T47D (cell line): ENCODE measurements at regions not wholly inside any gene's neighbourhood (a gene's known extent, or its start where the extent isn't known, plus 50 kb on each side); places are given as distances from the start of the nearest gene placed in this dataset.

Experiments
- DNase-seq, 2 experiments: peaks; one replicate each; pipeline versions ENCODE4 v3.0.0 to v3.0.0-alpha.2; 2011 to 2012; ENCODE audit warnings: low read depth in 1 of 2, low spot score in 1 of 2
- JUND ChIP-seq: IDR thresholded peaks from 2 replicates; pipeline ENCODE4 v1.6.1; 2012; ENCODE audit warnings: low read depth
- in situ Hi-C: cut with HindIII; loops from 2 replicates; pipeline ENCODE4 v1.10.0; 2016; ENCODE audit warnings: low sequenced_read_pairs, low pct_unique_long_range_greater_than_20kb

DNA sequence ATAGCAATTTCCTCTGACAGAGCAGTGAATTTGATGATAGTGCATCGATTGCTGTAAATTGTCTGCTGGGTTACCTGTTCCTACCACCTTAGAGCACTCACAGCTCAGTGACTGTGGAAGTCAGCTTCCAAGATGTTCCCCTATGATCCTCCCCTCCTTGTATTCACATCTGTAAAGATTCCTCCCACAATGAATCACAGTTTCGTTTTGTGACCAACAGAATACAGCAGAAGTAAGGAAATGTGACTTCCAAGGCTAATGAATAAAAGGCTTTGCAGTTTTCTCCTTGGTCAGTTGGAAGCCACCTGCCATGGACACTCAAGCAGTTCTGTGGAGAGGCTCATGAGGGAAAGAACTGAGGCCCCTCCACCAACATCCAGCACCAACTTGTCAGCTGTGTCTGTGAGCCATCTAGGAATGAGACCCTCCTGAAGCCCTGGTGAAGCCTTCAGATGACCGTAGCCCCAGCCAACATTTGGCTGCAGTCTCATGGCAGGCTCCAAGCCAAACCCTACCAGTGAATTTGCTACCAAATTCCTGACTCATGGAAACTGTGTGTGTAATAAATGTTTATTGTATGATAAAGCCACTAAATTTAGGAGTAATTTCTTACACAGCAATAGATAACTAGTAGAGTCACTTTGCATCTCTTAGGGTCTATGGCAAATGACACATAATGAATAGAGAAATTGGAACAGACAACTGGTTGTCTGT lies 309.5 kb upstream of the NPVF start:
- DNase-seq, result no peak
- no peak for TF ChIP-seq JUND
- in situ Hi-C loops, result no loop called here

DNA sequence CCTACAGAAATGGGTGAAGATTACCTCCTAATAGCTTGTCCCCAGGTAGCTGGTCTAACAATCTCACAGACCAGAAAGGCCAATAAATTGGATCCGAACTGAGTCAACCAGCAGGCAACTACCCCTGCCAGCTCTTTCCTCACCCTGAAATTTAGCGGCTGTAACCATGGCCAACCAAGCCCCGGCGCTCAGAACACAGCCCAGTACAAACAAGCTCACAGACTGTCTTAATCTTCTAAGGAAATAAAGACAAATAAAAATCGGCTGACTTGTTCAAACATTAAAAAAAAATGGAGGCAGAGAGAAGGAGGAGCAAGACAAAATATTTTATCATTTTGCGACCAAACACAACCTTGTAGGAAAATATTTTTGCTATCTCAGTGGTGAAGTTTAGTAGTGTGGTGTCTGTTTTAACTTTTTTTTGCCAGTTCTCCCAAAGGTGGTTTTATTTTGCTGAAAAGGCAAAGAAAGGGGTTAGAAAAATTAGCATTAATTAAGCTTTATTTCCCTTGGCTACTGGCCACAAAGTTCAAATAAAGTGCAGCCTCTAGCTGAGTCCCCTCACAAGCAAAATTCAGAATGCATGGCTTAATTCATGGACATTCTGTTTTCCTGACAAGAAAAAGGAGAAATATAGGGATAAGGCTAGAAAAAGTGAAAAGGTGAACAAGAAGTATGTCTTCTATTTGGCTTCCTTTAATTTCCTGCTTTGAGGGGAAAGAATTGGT lies 313.0 kb upstream of the NPVF start:
- no peak for TF ChIP-seq JUND
- DNase-seq, result no peak
- in situ Hi-C loops, result no loop called here

DNA sequence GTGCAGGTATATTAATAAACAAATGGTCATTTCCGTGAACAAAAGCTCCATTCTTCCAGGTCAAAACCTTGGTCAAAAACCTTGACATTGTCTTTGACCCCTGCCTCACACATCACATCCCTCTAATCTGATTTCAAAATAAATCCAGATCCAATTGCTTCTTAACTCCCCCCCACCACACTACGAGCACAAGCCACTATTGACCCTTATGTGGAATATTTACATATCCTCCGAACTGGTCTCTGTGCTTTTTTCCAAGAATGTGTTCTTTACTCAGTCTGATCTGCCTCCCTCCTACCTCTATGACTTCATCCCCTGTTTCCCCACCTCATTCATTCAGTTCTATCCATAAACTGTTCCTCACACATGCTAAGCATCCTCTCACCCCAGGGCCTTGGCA lies 313.6 kb upstream of the NPVF start:
- in situ Hi-C loops, result no loop called here
- no peak for TF ChIP-seq JUND
- DNase-seq, result no peak

DNA sequence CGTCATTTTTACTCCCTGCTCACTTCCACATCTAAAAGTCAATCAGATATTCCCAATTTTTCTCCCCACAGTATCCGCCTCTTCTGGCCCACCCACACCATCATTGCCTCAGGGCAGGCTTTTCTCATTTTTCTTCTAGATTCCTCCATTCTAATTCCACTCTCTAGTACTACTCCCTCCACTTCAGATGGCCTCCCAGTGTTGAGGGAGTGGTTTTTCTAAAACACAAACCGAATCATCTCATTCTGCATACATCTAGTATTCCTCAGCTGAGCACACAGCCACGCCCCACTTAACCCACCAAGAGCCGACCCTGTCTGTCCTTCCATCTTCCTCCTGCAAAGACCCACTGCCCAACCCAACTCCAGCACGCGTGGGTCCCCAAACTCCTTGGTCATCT lies 314.9 kb upstream of the NPVF start:
- in situ Hi-C loops, result no loop called here
- no peak for TF ChIP-seq JUND
- DNase-seq, result no peak

DNA sequence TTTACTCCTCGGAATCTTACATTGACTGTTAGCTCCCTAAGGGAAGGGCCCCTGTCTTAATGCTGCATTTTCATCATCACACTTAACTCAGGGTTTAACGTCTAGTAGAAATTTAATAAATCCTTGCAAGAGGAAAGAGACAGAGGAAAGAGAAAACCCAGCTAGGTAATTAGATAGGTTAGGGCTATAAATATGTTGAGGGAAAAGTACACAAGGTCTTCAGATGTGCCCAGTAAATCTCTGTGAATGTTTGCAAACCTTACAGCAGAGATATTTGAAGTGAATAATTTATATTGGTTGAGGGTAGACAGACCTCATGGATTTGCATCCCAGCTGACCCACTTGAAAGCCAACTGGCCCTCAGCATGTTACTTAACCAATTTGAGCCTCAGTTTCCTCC lies 315.5 kb upstream of the NPVF start:
- in situ Hi-C loops, result no loop called here
- no peak for TF ChIP-seq JUND
- DNase-seq, result no peak

DNA sequence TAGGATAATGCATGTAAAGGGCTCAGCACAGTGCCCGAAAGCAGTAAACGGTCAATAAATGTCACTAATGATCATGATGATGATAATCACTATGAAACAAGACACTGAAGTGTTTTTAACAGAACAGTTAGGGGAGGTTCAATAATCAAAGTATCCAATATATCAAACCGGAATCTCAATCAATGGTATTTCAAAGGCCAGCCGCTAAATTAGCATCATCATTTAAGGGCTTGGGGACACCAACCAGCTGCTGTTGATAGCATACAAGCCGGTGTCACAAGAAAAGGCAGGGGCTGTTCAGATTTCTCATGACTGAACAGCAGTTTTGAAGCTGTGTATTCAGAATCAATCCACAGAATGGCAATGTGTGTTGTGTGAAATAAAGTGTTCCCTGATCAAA lies 316.0 kb upstream of the NPVF start:
- TF ChIP-seq JUND, result no peak
- no peak for DNase-seq
- in situ Hi-C loops, result no loop called here

DNA sequence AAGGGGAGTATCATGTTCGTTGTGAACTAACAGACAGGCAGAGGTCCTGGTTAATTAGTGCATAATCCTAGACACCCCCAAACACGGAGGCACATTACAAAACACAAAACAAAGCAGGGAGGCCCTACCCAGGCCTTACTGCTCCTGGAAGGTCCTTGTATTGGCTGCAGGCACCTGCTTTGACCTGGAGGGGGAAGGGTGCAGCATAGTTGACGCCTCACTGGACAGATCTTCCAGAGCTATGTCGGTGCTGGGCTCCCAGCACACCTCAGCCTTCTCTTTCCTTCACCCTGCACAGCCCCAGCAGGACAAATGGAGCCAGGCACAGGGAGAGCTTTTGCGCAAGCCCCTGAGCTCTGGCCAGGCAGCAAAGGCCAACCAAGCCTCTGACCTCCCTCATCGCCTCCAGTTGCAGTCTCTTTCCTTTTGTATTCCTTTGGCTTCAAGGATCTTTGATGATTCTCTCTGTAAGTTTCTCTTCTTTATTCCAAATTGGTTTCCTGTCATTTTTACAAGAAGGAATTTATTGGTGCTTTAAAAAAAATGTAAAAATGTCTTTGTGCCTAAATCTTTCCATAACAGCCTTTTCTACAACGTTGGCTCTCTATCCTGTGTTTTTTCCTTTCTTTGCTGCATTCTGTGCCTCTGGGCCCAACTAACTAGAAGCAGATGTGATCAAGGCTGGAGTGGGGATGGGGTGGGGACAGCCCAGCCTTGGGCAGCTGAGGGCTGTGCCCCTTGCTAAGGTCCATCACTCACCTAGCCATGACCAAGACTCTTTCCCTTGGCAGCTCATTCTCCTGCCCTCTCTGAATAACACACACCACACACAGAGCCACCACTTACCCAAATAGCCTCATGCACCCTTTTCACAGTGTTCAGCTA lies 317.1 kb upstream of the NPVF start:
- in situ Hi-C loops, result no loop called here
- DNase-seq, result no peak
- TF ChIP-seq JUND, result no peak

DNA sequence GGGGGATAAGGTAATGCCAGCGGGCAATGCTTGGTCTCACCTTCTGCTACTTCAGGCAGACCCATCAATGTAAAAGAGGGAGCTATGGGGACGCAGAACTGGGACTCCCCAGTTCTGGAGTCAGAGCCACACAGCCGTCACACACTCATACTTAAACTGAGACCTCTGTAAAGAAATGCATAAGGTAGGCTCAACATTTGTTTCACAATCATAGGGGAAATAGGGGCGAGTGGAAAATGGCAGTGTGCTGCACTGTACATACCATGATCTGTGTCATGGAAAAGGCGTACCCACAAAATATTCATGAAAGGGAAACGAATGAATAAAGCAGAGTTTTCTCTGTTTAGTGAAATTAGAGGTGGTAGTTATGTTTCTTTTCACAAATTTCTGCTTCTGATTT lies 318.0 kb upstream of the NPVF start:
- DNase-seq, result no peak
- TF ChIP-seq JUND, result no peak
- in situ Hi-C loops, result no loop called here

DNA sequence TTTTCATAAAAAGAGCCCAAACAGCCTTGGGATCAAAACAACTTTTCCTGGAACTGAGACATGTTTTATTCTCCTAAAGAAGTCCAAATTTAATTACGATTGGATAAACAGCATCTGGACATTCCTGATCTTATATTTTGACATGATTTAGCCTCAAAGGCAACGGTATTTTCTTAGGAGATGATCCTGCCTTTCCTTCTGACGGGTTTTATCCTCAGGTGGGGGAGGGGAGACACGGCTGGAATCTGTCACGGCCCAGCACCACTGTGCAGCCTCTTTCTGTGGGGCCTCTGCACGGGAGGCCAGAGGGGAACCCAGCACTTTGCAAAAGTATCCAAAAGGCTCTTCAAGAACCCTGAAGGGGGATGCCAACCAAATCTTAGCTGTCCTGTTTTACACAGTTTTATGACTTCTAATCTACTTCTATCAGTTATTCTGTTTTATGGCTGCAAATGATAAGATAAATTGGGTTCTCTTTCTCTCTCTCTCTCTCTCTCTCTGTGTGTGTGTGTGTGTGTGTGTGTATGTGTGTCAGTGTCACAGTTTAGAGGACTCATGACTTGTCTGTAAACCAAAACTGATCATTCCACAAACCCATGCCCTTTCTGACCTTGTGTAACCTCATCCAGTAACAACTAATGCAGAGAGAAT lies 321.1 kb upstream of the NPVF start:
- in situ Hi-C loops, result no loop called here
- DNase-seq, result no peak
- TF ChIP-seq JUND, result no peak

DNA sequence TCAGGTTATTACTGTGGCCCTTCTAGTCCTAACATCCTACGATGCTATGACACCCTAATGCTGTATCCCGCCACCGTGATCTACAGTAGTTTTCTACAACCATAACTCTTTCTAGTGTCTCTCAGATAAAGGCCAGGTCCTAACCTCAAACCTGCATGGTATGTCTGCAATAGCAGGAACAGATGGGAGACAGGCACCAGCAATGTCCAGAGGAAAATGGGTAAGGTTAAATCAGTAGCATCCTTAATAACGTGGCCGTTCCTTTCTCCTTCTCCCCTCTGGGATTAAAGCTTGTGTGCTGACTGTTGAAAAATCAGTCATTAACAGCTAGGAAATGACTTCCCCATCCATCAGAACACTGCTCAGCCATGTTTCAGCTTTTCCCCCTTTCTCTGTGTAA lies 321.9 kb upstream of the NPVF start:
- no peak for TF ChIP-seq JUND
- in situ Hi-C loops, result no loop called here
- no peak for DNase-seq

DNA sequence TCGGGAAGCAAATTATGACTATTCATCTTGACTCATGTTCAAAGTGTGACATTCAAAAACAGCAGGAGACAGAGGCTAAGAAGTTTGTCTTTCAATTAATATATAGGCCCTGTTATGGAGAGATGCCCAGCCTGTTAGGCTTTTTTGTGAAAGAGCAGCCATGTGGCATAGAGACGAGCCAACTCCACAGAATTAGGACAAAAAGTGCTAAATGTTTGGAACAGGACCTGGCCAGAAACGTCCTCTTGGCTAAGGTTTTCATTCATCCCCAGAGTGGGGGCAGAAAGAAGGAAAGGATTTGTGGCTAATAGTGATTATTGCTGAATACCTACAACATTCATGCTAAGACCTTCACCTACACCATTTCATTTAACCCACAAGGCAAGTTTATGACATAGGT lies 324.7 kb upstream of the NPVF start:
- TF ChIP-seq JUND, result no peak
- in situ Hi-C loops, result no loop called here

DNA sequence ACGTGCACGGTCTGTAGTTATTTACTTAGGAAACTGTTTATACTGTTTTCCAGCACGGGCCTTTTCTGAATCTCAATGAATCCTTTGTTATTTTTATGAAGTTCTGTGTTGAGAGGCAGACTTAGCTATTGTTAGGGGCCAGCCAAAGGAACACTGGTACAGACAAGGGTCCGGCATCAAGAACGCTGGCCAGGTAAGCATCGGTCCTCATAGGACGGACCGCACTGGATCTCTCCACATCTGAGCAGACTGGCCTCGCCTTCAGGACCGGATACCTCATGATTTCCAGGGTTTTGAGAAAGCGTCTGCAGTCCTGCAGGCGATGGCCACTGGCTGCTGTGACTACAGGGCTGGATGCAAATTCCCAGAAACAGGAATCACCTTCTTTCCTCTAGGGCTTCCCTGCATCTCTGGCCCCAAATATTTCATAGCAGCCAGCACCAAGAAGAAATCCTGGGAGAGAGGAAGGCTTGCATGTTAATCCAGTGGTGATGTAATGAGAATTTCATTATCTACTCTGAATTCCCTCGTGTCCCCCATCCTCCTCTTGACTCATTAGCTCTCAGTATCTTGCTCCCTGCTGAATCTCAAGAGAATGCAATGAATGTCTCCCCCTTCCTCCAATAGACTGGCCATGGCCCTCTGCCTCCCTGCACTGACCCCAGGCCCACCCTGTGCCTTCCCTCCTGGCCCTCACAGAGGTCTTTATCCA lies 325.4 kb upstream of the NPVF start:
- in situ Hi-C loops, result no loop called here
- DNase-seq, result no peak
- TF ChIP-seq JUND, result no peak

More for the DNA sequence above, 324.7 kb upstream of the NPVF start:
- DNase-seq, result no peak
